ENCODE measurements at regions not wholly inside any gene's neighbourhood (a gene's known extent, or its start where the extent isn't known, plus 50 kb on each side); places are given as distances from the start of the nearest gene placed in this dataset.

DNA sequence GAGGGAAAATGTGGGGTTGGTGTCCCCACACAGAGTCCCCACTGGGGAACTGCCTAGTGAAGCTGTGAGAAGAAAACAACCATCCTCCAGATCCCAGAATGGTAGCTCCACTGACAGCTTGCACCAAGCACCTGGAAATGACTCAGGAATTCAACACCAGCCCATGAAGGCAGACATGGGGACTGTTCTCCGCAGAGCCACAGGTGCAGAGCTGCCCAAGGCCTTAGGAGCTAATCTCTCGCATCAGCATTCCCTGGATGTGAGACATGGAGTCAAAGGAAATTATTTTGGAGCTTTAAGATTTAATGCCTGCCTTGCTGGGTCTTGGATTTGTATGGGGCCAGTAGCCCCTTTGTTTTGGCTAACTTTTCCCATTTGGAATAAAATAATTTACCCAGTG lies 367.9 kb downstream of the FAM133A start:
- DNase-seq (ENCODE audit: low spot score) = no peak

DNA sequence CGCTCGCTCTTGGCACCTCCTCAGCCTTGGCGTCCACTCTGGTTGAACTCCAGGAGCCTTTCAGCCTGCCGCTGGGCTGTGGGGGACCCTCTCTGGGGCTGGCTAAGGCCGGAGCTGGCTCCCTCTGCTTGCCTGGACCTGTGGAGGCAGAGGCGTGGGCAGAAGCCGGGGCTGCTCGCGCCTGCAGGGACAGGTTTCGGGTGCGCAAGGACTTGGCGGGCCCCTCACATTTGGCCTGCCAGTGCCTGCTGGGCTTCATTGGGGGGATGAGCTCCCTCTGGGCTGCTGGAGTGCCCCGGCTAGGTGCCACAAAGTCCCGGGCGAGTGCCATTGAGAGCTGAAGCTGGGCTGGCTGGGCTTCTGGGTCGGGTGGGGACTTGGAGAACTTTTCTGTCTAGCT lies 371.7 kb downstream of the FAM133A start:
- DNase-seq (ENCODE audit: low spot score) = no peak

DNA sequence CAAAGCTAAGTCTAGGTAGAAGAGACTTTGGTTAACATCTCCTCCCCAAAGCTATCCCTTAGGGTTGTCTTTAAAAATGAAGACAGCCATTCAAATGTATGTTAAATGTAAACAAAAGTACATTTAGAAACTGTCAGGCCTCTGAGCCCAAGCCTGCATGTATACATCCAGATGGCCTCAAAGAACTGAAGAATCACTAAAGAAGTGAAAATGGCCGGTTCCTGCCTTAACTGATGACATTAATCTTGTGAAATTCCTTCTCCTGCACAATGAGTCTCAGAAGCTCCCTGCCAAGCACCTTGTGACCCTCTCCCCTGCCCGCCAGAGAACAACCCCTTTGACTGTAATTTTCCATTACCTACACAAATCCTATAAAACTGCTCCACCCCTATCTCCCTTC lies 377.9 kb downstream of the FAM133A start:
- DNase-seq (ENCODE audit: low spot score) = no peak

- DNase-seq (ENCODE audit: low spot score) = peak; percentile 0
These were observed 379.6 kb downstream of the FAM133A start for GRCh38 chrX:94053575-94053974.

DNA sequence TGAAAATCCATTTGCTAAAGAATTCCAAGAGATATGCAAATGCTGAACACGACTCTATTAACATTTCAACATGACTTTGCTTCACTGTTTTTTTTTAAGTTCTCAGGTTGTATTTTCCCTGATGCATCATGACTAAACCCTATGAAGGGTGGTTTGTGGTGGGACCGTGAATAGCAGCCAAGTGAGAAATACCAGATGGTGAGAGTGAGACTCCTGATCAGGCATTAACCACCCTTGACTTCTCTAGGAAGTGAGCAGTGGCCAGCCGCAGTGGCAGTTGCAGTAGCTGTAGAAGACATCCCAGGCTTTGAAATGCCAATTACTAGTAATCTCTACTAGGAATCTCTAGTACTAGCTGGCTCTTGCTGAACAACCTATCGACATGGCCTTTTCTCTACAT lies 383.4 kb downstream of the FAM133A start:
- no peak for DNase-seq (ENCODE audit: low spot score)

GRCh38 chrX:94058728-94059382 lies 384.8 kb downstream of the FAM133A start:
- DNase-seq (ENCODE audit: low spot score) = no peak

GRCh38 chrX:94065091-94065490 lies 391.1 kb downstream of the FAM133A start:
- DNase-seq (ENCODE audit: low spot score) = no peak

- no peak for DNase-seq (ENCODE audit: low spot score)
These were observed 415.1 kb downstream of the FAM133A start for GRCh38 chrX:94089149-94089548.

DNA sequence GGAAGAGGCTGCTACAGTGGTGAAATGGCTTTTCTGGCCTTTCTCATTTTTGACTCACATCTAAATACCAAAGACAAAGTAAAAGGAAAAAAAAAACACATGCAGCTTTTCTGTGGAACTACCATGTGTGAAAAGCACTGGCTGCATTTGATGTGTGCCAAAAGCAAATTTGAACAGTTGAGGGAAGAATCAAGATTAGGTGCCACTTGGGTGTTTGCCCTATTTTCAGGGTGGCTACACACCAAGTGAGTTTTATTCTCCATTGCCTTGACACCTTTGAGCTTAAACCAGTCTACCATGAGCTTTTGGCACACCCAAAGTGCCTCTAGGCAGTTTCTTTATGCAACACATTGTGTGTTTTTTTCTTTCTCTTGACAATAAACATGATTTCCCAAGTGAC lies 423.9 kb downstream of the FAM133A start:
- no peak for DNase-seq (ENCODE audit: low spot score)

DNA sequence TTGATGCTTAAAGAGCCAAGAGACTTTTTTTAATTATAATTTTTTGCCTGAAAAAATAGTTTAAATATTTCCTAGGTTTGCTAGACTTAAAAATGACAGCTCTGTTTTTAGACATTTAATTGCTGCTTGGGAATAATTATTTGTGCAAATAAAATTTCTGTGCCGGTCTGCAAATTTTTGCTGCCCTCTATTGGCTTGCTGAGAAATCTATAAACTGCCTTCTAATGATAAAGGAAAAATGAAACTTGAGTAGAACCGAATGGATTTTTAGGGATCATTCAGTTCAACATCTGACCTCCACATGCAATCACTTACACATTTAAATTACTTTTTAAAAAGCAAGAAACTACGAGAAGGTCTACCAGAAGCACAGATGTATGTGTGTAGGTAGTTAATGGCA lies 434.0 kb downstream of the FAM133A start:
- DNase-seq (ENCODE audit: low spot score) = no peak

- DNase-seq (ENCODE audit: low spot score) = no peak
These were observed 440.4 kb downstream of the FAM133A start for GRCh38 chrX:94114362-94114761.

DNA sequence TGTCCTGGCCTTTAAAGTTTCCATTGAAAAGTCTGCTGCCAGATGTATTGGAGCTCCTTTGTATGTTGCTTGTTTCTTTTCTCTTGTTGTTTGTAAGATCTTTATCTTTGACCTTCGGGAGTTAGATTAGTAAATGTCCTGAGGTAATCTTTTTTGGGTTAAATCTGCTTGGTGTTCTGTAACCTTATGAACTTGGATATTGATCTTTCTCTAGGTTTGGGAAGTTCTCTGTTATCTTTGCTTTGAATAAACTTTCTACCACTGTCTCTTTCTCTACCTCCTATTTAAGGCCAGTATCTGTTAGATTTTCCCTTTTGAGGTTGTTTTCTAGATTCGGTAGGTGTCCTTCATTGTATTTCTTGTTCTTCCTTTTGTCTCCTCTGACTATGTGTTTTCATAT lies 447.8 kb downstream of the FAM133A start:
- DNase-seq (ENCODE audit: low spot score) = no peak

GRCh38 chrX:94123062-94123461 lies 449.1 kb downstream of the FAM133A start:
- DNase-seq (ENCODE audit: low spot score) = no peak

DNA sequence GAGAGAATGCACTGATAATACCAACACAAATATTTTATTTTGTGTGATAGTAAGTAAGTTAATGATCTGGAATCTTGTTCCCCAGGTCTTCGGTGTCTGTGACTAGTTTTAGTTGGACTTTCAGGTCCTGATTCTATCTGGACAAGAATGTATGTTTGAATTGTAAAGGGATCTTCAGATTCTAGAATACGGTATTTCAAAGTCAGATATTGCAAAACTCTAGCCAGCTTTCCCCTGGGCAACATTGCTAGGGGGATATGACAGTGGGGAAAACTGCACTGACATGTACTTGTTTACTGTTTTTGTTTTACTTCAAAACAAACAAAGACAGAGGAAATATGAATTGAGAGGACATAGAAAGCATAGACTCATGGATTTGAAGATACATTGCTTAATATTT lies 489.0 kb downstream of the FAM133A start:
- no peak for DNase-seq (ENCODE audit: low spot score)

DNA sequence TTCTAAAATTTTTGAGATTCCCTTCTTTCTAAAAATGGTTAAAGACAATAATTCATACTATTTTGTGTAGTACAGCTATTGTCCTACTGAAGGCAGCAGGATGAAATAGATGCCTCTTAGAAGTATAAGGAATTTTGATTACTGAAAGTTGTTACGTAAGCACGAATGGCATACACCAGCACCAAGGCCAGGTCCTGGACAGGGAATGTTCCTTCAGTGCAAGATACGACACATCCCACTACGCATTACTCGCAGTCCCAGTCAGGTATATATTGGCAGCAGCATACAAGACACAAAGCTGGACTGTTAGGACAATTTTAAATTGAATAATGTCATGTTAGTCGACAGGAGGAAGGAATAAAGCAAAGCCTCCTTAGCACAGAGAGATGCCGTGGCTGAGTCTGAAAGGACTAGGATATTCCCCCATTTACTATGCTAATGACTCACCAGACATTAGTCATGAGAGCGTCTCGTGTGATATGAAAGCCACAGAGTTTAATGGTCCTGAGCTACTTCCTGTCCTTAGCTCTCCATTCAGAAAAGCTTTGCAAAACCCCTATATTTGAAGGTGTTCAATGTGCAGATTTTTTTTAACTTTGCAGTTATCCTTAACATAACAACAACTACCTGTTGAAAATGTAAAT lies 504.3 kb downstream of the FAM133A start:
- no peak for DNase-seq (ENCODE audit: low spot score)

- no peak for DNase-seq (ENCODE audit: low spot score)
These were observed 530.5 kb downstream of the FAM133A start for GRCh38 chrX:94204524-94204923.

DNA sequence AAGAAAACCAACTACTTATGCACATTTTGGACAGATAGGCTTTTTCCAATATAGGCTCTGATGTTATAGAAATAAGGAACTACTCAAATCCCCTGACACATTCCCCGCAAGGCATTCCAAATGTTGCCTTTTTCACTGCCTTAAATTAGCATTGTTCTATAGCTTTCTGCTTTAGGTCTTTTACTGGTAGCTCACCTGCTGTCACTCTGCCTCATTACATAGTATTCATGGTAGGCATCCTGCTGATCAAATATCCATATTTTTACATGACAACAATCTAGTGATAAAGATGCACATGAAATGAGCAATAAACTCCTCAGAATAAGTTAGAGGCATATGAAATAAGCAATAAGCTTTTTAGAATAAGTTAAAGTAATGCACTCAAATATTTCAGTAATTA lies 542.7 kb downstream of the FAM133A start:
- DNase-seq (ENCODE audit: low spot score) = no peak

- DNase-seq (ENCODE audit: low spot score) = no peak
These were observed 578.2 kb downstream of the FAM133A start for GRCh38 chrX:94252211-94252610.

- DNase-seq (ENCODE audit: low spot score) = no peak
These were observed 582.4 kb downstream of the FAM133A start for GRCh38 chrX:94256396-94256795.

- DNase-seq (ENCODE audit: low spot score) = no peak
These were observed 591.3 kb downstream of the FAM133A start for GRCh38 chrX:94265323-94265722.

DNA sequence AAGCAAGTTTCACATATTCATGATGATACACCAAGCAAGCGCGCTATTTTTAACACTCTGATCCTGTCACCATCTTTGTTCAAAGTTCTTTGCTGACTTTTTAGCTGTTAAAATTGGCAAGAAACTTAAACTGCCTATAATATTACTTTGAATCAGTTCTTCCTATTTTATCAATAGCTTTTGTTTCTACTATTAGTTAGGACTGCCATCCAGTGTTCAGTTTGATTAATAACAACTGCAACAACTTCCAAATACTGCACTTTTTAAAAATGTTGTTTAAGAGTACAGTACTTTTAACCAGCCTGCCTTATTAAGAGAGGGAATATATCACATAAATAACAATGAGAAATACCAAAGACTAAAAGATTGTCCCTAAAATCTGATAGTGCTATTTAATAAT lies 614.3 kb downstream of the FAM133A start:
- DNase-seq (ENCODE audit: low spot score) = no peak

DNA sequence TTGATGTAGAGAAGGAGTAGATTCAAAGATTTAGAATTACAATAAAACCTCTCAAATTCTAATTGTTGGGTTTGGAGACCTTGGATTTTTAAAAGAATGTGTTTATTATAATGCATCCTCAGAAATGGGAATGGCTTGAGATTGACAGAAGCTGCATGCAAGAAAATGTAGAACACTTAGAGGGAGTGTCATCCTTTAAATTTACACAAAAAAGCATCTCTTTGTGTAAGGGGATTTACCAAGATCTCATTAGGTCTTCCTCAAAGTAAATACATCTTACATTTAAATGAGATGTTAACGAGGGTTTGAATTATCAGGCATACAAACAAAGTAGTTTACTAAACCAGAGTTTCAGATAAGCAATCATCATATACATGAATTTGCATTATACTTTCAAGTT lies 615.0 kb downstream of the FAM133A start:
- DNase-seq (ENCODE audit: low spot score) = no peak

DNA sequence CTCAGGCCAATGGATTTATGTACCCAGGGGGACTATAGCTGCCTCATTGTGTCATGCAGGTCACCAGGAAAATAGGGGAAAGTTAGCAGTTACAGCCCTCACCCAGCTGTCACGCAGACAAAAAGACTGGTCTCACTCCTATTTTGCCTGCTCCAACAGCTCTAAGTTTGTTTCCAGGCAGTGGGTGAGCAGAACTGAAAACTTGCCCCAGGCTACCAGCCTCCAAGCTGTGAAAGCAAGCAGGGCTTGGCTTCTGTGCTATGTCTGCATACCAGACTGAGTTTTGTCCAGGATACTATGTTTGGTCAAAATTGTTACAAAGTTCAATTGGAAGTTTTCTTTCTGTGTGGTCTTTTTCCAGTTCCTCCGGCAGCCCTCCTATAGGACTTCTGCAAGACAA lies 628.4 kb downstream of the FAM133A start:
- DNase-seq (ENCODE audit: low spot score) = no peak

DNA sequence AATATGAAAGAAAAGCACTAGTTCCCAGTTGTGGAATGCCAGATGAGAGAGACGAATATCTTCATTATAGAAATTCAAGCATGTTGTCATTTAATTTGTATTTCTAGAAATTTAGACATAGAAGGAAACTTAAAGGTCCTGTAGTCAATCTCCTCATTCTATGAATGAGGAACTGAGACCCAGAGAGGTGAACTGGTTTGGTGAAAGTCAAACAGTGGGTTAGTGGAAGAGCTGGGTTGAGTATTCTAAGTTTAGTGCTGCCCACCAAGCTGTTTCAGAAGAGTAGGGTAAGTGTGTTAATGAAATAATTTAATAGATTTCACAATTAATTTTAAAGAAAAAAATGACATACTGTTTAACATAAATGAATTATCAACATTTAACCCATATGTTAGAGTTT lies 655.2 kb downstream of the FAM133A start:
- DNase-seq (ENCODE audit: low spot score) = no peak
